ENCODE measurements at regions not wholly inside any gene's neighbourhood (a gene's known extent, or its start where the extent isn't known, plus 50 kb on each side); places are given as distances from the start of the nearest gene placed in this dataset.

- TF ChIP-seq EZH2phosphoT487 (IDR thresholded peaks at IDR 0.05; ENCODE audit: borderline replicate concordance, low read depth, low read length) (no peak), CTCF (conservative IDR thresholded peaks at IDR 0.05; ENCODE audit: low read length) (no peak)
Measured at GRCh38 chr16:51431517-51432241, 280.6 kb upstream of the SALL1 start.

Measured in OCI-LY7 (cell line).